ENCODE measurements at regions not wholly inside any gene's neighbourhood (a gene's known extent, or its start where the extent isn't known, plus 50 kb on each side); places are given as distances from the start of the nearest gene placed in this dataset.

- no peaks in the 10 kb centered on the region for H3K36me3 ChIP-seq (ENCODE audit: control insufficient read depth in 2 of 2, insufficient read depth in 1 of 2, low read length in 2 of 2)
- ChIA-PET CTCF (interaction anchor here (0.5 to 0.7 kb wide), 2 partner anchors 14 to 250 kb away, joined by 3 read pairs; no protein-coding TSS in a partner anchor), POLR2A (interaction anchor here (0.6 kb wide), 1 partner anchor 261 kb away, joined by 7 read pairs; no protein-coding TSS in a partner anchor)
- no peak for TF ChIP-seq SP7 (tag by site-specific recombination; IDR thresholded peaks at IDR 0.05)
- TF ChIP-seq PRDM10 (tag by site-specific recombination; IDR thresholded peaks at IDR 0.05): no peak
- no peak for TF ChIP-seq ZNF544 (tag by site-specific recombination; IDR thresholded peaks at IDR 0.05)
- no peak for TF ChIP-seq KLF8 (tag by site-specific recombination; IDR thresholded peaks at IDR 0.05)
- no peak for TF ChIP-seq ZBTB26 (tag by site-specific recombination; optimal IDR thresholded peaks at IDR 0.05)
- TF ChIP-seq ZNF26 (tag by site-specific recombination; IDR thresholded peaks at IDR 0.05): no peak
- TF ChIP-seq ZSCAN23 (tag by site-specific recombination; IDR thresholded peaks at IDR 0.05): no peak
- H3K4me1 ChIP-seq (ENCODE audit: control insufficient read depth, insufficient read depth, low read length): no peaks in the 10 kb centered on the region
- no peak overlapping the region for H3K27ac ChIP-seq (ENCODE audit: extremely low read depth, low read depth, low read length)
- H3K4me3 ChIP-seq (ENCODE audit: low read depth, low read length): no peak overlapping the region
- no peaks in the 10 kb centered on the region for H3K9me3 ChIP-seq (ENCODE audit: control insufficient read depth, insufficient read depth, low read depth, low read length)
Observed at GRCh38 chr21:14857529-14857928, 207.3 kb downstream of the NRIP1 start.

GRCh38 chr21:14850394-14850793 lies 214.4 kb downstream of the NRIP1 start:
- no peaks in the 10 kb centered on the region for H3K9me3 ChIP-seq (ENCODE audit: control insufficient read depth, insufficient read depth, low read depth, low read length)
- H3K27ac ChIP-seq (ENCODE audit: extremely low read depth, low read depth, low read length): no peak overlapping the region
- no peaks in the 10 kb centered on the region for H3K36me3 ChIP-seq (ENCODE audit: control insufficient read depth in 2 of 2, insufficient read depth in 1 of 2, low read length in 2 of 2)
- no peak overlapping the region for H3K4me3 ChIP-seq (ENCODE audit: low read depth, low read length)
- H3K4me1 ChIP-seq (ENCODE audit: control insufficient read depth, insufficient read depth, low read length): no peaks in the 10 kb centered on the region
- POLR2A ChIA-PET: no interaction called here
- TF ChIP-seq RBAK (tag by site-specific recombination; IDR thresholded peaks at IDR 0.05) (no peak), ZNF366 (tag by site-specific recombination; conservative IDR thresholded peaks at IDR 0.05) (no peak), PATZ1 (tag by site-specific recombination; IDR thresholded peaks at IDR 0.05) (no peak), ZNF19 (tag by site-specific recombination; IDR thresholded peaks at IDR 0.05; ENCODE audit: low read depth) (no peak), OSR2 (tag by site-specific recombination; IDR thresholded peaks at IDR 0.05) (no peak), ZXDB (tag by site-specific recombination; IDR thresholded peaks at IDR 0.05) (no peak), ZNF518A (tag by site-specific recombination; conservative IDR thresholded peaks at IDR 0.05; ENCODE audit: low read depth) (no peak), ZNF664 (tag by site-specific recombination; IDR thresholded peaks at IDR 0.05) (no peak)
- CTCF ChIA-PET: interaction anchor here (0.6 to 1.9 kb wide), 6 partner anchors 8 to 632 kb away, joined by 3 to 5 read pairs (median 3); no protein-coding TSS in a partner anchor
